Lower leg skin (tissue), 3 donors: ENCODE measurements at regions not wholly inside any gene's neighbourhood (a gene's known extent, or its start where the extent isn't known, plus 50 kb on each side); places are given as distances from the start of the nearest gene placed in this dataset.

Source experiments
- POLR2A ChIP-seq, 2 donors: fragments of 450-650 bp; IDR thresholded peaks; one replicate each; pipeline ENCODE4 v1.6.1; 2016 to 2017; ENCODE audit warnings: antibody characterized with exemption in 2 of 2, mild to moderate bottlenecking in 1 of 2, moderate library complexity in 1 of 2
- TF ChIP-seq, protein P1 (sequence below), 3 donors: fragments of 450-650 bp; IDR thresholded peaks; one replicate each; pipeline ENCODE4 v1.5.1; 2016; ENCODE audit warnings: antibody characterized with exemption in 3 of 3, mild to moderate bottlenecking in 3 of 3, moderate library complexity in 2 of 3

DNA sequence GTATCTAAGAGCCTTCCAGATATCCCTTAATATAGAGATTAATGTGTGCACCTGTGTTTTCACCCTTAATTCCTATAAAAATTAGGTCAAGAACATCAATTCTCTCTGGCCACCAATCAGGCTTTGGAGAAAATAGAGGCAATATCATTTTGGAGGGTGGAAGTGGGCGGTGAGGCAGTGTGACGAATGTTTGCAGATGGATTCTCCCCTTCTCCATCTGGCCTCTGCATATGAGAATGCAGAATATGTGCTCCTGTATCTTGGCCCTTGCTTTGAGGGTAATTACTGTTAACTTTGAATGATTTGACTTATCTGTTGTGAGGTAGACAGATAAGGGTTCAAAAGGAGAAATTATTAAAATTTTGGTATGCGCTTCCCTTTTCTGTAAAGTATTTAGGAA, 304.0 kb upstream of the NPSR1 start:
- TF ChIP-seq, protein P1, sequence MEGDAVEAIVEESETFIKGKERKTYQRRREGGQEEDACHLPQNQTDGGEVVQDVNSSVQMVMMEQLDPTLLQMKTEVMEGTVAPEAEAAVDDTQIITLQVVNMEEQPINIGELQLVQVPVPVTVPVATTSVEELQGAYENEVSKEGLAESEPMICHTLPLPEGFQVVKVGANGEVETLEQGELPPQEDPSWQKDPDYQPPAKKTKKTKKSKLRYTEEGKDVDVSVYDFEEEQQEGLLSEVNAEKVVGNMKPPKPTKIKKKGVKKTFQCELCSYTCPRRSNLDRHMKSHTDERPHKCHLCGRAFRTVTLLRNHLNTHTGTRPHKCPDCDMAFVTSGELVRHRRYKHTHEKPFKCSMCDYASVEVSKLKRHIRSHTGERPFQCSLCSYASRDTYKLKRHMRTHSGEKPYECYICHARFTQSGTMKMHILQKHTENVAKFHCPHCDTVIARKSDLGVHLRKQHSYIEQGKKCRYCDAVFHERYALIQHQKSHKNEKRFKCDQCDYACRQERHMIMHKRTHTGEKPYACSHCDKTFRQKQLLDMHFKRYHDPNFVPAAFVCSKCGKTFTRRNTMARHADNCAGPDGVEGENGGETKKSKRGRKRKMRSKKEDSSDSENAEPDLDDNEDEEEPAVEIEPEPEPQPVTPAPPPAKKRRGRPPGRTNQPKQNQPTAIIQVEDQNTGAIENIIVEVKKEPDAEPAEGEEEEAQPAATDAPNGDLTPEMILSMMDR (IDR thresholded peaks at IDR 0.05) = no peak
- TF ChIP-seq POLR2A (IDR thresholded peaks at IDR 0.05) = no peak
